Pons (tissue), 1 donor: ENCODE measurements at regions not wholly inside any gene's neighbourhood (a gene's known extent, or its start where the extent isn't known, plus 50 kb on each side); places are given as distances from the start of the nearest gene placed in this dataset.
A peak's percentile ranks its signal among the peaks of the same experiment; 100 is the strongest.
"Not testable (repeated sequence)": the region's sequence is repeated elsewhere in the genome, so short reads cannot be mapped to it uniquely, and the experiment has no call there.

Experiments used
- DNase-seq: peaks from one replicate; pipeline ENCODE4 v3.0.0-alpha.2; 2016; ENCODE audit warnings: low spot score

DNA sequence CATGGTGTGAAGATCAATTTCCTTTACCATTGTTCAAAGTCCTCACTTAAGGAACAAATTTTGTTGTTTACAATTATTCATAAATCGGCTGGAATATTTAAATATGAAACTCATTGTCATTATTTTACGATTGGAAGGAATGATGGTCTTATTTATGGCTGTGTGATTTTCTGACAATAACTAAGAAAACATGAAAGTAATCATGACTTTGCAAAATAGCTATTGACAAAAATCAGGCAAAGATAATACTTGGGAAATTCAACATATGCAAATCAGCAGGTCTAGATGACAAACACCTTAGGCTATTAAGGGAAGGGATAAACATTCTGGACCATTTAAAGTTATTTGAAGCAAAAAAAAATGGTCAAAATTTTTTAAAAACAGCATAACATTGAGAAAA is 654.8 kb upstream of the CNTN5 start:
- DNase-seq: no peak

DNA sequence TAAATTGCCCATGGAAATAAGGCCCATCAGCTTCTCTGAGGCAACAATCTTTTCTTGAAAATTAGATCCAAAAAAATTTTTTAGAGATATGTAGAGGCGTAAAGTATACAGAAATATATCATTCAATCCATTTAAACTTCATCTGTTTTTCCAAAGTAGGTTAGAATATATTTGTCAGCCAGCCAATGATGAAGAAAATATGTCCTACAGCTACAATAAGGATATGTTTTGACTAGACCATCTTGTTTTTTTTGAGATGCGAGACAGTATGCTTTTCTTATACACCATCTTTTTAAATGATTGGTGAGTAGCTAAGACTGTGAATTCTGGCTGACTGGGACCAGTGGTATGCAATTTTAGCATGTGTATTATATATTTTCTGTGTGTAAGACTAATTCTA is 630.4 kb upstream of the CNTN5 start:
- DNase-seq: no peak

DNA sequence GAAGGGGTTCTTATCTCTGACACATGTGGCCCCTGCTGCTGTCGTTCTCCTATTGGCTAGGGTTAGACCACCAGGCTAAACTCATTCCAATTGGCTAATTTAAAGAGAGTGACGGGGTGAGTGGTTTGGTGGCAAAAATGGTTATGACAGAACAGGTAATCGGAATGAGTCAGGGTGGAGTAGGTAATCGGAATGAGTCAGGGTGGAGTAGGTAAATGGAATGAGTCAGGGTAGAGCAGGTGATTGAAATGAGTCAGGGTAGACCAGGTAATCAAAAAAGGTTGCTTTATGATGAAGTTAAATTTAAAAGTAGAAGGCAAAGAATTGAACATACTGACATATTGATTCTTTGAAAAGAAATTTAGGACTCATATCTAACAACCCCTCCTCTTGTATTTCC is 626.2 kb upstream of the CNTN5 start:
- not testable (repeated sequence) for DNase-seq

DNA sequence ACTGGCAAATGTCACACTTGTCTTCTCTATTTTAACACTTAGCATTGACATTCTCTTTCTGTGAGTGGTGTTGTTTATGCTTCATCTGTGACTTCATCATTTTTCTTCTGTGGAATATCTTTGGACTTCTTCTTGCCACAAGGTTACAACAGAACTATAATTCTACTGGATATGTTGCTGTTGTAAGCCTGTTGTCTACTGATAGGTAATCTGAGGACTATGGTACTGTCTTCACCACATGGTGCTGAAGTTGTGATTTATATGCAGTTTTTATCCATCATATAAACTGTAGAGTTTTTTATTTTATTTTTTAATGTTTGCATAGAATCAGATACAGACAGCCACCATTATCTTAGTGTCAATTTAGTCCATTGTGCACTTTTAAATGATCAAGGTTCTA is 622.2 kb upstream of the CNTN5 start:
- DNase-seq: no peak

DNA sequence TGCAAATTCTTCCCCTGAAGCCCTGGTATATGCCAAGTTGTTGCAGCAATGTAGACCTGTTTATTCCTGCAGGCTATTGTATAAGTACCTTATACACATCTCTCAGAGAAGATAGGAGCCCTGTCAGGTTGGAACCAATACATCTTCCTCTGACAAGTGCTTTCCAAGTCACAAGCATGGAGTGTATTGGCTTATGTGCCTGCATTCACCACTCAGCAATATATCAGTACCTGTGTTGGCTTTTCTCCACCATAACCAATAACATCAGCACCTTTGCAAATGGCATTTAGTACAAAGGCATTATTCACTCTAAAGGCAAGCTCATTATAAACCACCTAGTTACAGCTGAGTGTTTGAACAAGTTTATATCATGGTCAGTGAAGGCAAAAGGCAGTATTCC is 611.7 kb upstream of the CNTN5 start:
- DNase-seq: no peak

DNA sequence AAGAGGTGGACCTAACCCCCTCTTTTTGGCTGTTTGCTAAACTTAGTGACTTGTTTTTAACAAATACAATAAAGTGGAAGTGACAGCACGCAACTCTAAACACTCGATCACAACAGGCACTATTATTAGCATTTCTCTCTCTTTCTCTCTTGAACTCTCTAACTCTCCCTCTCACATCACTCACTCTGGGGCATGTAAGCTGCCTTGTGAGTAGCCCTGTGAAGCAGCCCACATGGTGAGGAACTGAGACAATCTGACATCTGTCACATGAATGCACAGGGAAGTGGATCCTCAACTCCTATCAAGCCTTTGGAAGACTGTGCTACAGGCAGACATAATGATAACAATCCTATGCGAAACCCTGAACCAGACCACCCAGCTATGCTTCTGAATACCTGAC is 609.0 kb upstream of the CNTN5 start:
- no peak for DNase-seq

DNA sequence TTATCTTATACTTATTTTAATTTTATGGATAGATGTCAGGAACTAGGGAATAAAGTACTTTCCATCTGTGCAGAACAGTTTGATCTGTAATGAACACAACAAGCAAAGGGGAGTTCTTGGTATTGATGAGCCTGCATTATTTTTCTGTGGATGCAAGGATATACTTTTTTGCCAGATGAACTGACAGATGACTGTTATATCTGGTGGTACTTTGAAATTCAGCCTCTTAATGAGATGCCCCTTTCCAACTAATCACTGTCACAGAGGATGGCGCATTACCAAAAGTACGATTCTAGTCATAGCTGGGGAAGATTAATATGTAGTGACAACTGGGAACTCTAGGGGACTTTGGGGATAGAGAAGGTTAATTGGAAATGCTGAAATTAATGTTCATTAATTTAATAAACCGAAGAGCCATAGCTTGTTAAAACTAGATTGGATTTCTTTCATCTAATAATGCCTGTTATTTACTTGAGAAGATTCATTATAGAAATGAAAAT is 603.4 kb upstream of the CNTN5 start:
- no peak for DNase-seq

DNA sequence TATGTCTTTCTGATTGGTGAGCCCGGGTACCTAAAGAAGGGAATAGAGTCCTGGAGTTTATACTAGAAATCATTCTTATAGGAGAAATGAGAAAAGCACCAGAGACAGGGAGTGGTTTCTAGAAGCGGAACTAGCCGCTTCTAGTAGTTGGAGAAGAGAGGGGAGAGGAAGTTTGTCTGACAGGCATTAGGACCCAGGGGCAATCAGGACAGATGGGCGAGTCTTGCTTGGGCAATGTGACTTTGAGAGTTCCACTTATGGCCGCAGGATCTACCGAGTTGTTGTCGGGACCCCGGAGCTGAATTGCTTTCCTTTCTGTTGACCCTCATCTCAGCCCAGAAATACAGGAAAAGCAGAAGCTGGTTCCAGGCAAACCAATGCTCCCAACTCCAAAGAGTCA is 596.8 kb upstream of the CNTN5 start:
- no peak for DNase-seq

DNA sequence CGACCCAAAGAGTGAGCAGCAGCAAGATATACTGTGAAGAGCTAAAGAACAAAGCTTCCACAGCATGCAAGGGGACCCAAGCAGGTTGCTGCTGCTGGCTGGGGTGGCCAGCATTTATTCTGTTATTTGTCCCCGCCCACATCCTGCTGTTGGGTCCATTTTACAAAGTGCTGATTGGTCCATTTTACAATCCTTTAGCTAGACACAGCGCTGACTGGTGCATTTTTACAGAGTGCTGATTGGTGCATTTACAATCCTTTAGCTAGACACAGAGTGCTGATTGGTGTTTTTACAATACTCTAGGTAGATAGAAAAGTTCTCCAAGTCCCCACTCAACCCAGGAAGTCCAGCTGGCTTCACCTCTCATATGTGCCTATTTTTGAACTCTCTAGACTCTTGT is 596.0 kb upstream of the CNTN5 start:
- not testable (repeated sequence) for DNase-seq

DNA sequence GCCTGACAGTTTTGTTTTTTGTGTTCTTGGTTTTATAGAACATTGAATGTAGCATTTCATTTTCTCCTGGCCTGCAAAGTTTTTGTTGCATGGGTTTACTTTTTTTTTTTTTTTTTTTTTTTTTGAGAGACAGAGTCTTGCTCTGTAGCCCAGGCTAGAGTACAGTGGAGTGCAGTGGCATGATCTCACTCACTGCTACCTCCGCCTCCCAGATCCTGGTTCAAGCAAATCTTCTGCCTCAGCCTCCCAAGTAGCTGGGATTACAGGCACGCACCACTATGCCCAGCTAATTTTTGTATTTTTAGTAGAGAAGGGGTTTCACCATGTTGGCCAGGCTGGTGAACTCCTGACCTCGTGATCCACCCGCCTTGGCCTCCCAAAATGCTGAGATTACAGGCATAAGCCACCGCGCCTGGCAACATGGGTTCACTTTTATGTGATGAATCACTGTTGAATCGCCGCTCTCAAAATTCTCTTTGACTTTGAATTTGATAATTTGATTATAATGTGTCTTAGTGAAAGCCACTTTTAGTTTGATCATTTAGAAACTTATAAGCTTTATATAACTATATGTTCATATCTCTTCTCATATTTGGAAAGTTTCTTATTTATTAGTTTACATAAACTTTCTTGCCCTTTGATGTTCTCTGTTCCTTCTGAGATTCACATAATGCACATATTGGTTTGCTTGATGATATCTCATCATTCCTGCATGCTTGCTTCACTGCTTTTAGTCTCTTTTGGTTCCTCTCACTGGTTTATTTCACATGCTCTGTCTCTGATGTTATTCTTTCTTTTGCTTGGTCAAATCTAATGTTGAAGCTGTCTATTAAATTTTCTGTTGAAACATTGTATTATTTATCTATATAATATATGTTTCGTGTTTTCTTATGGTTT is 589.0 kb upstream of the CNTN5 start:
- DNase-seq: no peak

DNA sequence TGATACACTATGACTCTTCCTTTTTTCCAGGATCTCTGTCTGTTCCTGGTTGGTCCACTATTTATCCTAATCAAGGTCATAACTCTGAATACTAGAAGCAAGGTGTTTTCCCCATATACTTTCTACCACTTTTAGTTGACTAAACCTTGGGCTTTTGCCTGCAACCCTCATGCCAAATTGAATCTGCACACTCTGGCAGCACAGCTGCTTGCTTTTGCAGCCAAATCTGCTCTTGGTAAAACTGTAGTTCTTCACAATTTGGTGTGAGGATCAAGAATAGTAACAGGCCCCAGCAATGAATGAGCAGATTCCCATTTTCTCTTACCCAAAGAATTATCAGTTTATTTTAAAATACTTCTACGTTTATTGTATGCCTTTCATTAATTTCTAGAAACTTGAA is 586.5 kb upstream of the CNTN5 start:
- peak; percentile 19 for DNase-seq

DNA sequence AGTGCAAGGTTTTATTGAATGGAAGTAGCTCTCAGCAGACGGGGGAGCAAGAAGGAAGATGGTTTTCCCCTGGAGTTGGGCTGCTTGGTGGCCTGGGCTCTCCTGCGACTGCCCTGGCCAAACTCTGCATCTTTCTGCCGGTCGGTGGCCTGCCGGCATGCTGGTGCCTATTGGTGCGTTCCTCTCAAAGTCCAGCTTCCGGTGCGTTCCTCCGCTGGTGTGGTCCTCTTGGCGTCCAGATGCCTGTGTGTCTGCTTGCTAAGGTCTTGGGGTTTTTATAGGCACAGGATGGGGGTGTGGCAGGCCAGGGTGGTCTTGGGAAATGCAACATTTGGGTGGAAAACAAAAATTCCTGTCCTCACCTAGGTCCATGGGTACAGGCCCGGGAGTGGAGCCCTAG is 567.4 kb upstream of the CNTN5 start:
- DNase-seq: no peak

DNA sequence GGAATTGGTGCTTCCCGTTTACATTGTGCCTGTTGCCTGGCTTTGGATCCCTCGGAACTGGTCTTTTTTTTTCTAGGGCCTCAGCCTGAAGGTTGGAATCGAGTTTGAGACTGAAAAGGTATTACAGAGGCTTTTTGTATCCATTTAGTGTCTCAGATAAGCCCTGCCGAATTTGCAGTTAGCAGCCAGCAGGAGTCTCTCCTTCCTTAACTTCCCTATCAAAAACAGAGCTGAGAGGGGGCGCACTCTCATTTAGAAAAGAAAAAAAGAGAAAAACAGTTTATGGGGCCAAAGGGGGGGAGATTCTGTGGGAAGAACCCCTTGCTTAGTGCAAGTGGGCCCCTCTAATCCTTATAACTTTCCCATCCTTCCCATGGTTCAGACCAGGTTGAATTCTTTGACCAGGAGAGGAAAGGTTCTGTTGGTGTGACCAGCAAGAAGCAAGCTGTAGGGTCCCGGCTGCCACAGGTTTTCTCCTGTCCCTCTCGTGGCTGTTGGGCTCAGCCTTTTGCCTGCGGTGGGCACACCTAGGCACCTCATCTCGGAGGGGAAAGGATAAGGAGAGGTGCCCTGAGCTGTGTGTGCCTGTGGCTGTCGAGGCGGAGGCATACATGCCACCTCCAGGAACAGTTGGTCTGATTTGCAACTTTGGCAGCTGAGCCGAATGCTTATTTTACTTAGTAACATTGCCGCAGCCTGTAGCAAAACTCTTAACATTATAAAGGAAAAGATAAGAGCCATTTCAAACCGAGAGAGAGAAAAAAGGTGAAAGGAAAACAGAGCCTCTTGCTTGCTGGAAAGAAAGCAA is 565.0 kb upstream of the CNTN5 start:
- DNase-seq: no peak

DNA sequence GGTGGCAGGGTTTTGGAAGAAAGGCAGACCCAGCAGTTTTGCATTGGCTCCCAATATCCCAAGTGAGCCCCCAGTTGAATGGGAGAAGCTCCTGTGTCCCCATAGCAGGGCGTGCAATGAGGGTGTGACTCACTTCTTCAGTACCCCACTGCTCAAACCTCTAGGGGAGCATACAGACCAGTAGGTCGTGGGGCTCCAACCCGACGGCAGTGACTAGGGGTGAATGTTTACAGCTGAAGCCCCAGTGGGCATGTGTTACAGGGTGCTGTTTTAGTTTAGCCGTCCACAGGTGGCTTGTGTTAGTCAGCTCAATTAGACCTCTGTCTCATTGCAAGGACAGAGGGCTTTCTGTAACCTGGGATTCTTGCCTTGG is 564.5 kb upstream of the CNTN5 start:
- no peak for DNase-seq

DNA sequence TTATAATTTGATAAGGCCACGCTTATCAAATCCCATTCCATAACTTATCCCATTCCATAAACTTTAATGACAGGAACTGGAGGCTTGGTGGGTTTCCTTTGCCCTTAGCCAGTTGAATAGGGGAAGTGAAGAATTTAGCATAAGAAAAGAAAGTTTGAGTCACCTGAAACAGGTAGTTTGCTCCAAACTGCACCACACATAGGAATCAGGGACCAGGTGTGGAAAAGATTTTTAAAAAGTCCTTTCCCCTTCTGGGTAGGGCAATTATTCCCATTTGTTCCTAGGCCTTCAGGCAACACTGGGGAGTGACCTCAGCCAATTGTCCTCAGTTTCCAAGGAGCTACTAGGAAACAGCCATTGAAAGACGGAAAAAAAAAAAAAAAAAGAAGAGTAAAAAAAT is 525.7 kb upstream of the CNTN5 start:
- DNase-seq: no peak

DNA sequence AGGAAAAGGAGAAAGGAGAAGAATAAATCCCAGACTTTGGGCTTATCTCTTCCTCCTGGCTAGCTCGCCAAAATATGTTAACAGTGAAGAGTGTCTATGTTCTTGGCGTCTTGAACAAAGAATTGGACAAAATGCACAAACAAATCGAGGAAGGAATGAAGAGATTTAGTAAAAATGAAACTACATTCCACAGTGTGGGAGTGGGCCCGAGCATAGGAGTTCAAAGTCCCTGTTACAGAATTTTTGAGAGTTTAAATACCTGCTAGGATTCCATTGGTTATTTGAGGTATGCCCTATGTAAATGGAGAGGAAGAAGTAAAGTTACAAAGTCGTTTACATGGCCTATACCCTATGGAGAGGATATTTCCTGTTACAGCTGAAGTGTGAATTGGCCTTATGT is 525.1 kb upstream of the CNTN5 start:
- DNase-seq: no peak

DNA sequence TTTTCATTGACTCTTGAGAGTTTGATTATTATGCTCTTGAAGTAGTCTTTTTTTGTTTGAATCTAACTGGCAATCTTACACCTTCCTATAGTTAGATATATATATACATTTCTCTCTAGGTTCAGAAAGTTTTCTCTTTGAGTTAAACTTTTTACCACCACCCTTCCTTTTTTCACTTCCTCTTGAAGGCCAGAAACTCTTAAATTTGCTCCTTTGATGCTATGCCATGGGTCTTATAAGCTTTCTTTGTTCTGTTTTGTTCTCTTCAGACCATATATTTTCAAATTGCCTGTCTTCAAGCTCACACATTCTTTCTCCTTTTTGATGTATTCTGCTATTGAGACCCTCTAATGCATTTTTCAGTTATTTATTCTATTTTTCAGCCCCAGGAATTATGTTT is 513.5 kb upstream of the CNTN5 start:
- DNase-seq: no peak

DNA sequence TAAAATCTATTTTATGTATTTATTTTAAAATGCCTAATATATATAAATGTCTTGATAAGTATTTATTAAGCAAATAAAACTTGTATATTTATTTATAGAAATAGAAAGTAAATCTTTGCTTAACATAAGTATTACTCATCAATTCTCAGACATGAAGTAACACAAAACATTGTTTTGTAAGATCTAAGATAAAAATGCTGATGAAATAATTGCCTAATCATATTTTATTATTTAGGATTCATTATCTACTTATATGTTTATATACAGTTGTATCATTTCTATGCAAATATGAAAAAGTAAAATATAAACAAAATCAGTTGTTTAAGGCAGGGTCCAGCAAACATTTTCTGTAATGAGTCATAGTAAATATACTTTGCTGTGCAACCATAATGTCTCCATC is 507.8 kb upstream of the CNTN5 start:
- no peak for DNase-seq

DNA sequence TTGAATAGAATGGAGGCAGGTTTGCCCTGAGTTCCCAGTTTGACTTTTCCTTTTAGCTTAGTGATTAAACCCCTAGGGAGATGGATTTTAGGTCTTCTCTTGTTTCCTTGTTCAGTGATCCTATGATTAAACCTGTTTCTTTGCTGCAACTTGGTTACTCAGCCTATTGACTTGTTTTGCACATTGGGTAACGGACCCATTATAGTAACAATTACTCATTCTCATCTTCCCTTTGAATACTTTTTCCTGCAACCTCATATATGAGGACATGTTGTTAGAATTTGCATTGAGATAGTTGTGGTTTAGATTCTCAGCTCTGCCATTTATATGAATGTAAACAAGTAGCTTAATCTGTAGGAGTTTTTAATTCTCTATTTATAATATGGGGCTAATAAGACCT is 489.2 kb upstream of the CNTN5 start:
- DNase-seq: no peak

DNA sequence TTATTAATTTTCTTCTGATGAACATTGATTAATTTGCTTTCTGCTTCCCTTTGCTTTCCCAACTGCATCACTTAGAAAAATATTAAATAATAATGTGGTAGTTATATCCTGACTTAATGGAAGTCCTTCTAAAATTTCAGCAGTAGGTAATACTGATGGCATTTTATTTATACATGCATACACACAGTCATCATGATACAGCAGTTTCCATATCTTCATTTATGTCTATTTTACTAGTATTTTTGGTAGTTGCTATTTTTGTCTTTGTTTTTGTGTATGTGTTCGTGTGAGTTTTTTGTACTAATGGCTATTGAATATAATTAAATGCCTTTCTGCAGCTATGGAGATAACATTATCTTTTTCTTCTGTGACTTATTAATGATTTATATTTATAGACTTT is 484.7 kb upstream of the CNTN5 start:
- DNase-seq: no peak

DNA sequence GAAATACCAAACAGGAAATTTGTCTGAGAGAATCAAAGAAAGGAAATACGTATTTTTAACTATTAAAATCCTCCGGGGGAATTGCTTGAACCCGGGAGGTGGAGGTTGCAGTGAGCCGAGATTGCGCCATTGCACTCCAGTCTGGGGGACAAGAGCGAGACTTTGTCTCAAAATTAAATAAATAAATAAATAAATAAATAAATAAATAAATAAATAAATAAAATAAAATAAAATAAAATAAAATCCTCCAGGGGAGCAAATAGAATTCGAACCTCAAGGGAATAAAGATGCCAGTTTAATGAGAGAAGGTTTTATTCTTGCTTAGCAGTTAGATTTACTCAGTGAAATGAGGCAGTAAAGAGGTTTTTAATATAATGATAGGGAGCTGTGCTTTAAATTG is 482.4 kb upstream of the CNTN5 start:
- not testable (repeated sequence) for DNase-seq

DNA sequence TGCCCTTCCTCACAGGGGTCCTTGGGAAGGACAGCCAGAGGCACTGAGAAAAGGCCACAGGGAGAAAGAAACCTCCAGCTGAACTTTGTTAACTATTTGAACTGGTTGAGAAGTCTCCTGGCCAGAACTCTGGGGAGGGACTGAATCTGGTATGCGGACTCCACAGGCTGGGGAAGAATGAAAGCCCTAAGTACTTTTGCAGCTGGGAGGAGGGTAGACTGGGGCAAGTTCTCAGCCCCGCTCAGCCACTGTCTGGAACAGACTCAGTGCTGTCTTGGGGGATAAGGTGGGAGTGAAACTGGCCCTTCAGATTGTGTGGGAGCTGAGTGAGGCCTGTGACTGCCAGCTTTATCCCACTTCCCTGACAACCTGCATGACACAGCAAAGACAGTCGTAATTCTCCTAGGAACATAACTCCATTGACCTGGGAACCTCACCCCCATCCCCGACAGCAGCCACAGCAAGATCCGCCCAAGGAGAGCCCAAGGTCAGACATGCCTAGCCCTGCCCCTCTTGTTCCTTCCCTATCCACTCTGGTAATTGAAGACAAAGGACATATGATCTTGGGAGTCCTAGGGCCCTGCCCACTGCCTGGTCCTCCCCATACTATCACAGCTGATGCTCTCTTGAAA is 475.1 kb upstream of the CNTN5 start:
- no peak for DNase-seq

DNA sequence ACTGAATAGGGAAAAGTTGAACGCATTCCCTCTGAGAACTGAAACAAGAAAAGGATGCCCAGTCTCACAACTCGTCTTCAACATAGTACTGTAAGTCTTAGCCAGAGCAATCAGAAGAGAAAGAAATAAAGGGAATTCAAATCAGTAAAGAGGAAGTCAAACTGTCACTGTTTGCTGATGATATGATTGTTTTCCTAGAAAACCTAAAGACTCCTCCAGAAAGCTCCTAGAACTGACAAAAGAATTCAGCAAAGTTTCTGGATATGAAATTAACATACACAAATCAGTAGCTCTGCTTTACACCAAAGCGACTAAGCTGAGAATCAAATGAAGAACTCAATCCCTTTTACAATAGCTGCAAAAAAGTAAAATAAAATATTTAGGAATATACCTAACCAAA is 471.2 kb upstream of the CNTN5 start:
- DNase-seq: no peak
